ENCODE measurements at regions not wholly inside any gene's neighbourhood (a gene's known extent, or its start where the extent isn't known, plus 50 kb on each side); places are given as distances from the start of the nearest gene placed in this dataset.

DNA sequence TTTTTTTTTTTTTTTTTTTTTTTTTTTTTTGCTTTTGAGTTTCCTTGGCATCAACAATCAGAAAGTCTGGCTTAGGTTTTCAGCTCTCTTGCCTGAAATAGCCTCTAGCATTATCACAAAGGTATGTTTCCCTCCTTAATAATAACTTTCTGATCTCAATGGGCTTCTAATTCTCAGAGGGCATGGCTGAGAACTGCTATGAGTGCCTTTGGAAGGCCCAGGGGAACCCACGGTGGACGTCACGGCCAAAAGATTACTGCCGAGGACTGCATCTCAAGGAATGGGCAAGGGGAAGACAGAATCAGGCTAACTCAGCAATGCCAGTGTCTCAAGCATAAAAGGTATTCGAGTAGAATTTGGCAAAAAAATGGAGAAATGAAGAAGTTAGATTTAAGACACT, 73.2 kb upstream of the SLC14A2 start:
- H3K36me3 ChIP-seq (ENCODE audit: low read depth, low read length) = no peaks in the 10 kb centered on the region
- ChIA-PET CTCF (no interaction called here), POLR2A (ENCODE audit: unreplicated experiment) (no interaction called here)
- H2AFZ ChIP-seq (ENCODE audit: low read length) = no peak overlapping the region
- no peaks in the 10 kb centered on the region for H3K79me2 ChIP-seq (ENCODE audit: low read length)
- TF ChIP-seq CTCF (conservative IDR thresholded peaks at IDR 0.05; ENCODE audit: low read depth, low read length) = no peak
- TF ChIP-seq EZH2phosphoT487 (IDR thresholded peaks at IDR 0.05; ENCODE audit: borderline replicate concordance, low read length) = no peak
- no peak for TF ChIP-seq EZH2 (IDR thresholded peaks at IDR 0.05; ENCODE audit: low read length, unreplicated experiment)
- no peaks in the 10 kb centered on the region for H3K9me3 ChIP-seq (ENCODE audit: low read length)
- no peaks in the 10 kb centered on the region for H4K20me1 ChIP-seq (ENCODE audit: low read length)
- no peak overlapping the region for H3K9ac ChIP-seq (ENCODE audit: low read length)
- no peak overlapping the region for H3K27ac ChIP-seq (ENCODE audit: low read length)
- no peaks in the 10 kb centered on the region for H3K27me3 ChIP-seq (ENCODE audit: low read length)
- DNase-seq (no peak), ATAC-seq (no peak)
- H3K9me2 ChIP-seq (replicated peaks; ENCODE audit: low read length) = no peaks in the 10 kb centered on the region
- no peak overlapping the region for H3K4me3 ChIP-seq (ENCODE audit: low read length)
- no peaks in the 10 kb centered on the region for H3F3A ChIP-seq (ENCODE audit: low read length, unreplicated experiment)
- no peaks in the 10 kb centered on the region for H3K4me1 ChIP-seq (ENCODE audit: insufficient read depth, low read length)
- intact Hi-C loops (cut with micrococcal nuclease) = no loop called here
- no TSS peak for BruUV-seq (replicated peaks)
- H3K4me2 ChIP-seq (ENCODE audit: low read length) = no peak overlapping the region

GRCh38 chr18:45547910-45548309, 67.4 kb upstream of the SLC14A2 start:
- ATAC-seq (no peak), DNase-seq (no peak)
- no TSS peak for BruUV-seq (replicated peaks)
- Histone ChIP-seq H3K9me2 (replicated peaks; ENCODE audit: low read length) (no peaks in the 10 kb centered on the region), H3K4me1 (ENCODE audit: insufficient read depth, low read length) (no peaks in the 10 kb centered on the region), H2AFZ (ENCODE audit: low read length) (no peak overlapping the region), H3K79me2 (ENCODE audit: low read length) (no peaks in the 10 kb centered on the region), H3K27me3 (ENCODE audit: low read length) (no peaks in the 10 kb centered on the region), H3K9ac (ENCODE audit: low read length) (no peak overlapping the region), H3K4me3 (ENCODE audit: low read length) (no peak overlapping the region), H4K20me1 (ENCODE audit: low read length) (no peaks in the 10 kb centered on the region), H3K4me2 (ENCODE audit: low read length) (no peak overlapping the region), H3F3A (ENCODE audit: low read length, unreplicated experiment) (no peaks in the 10 kb centered on the region), H3K9me3 (ENCODE audit: low read length) (no peaks in the 10 kb centered on the region), H3K27ac (ENCODE audit: low read length) (no peak overlapping the region), H3K36me3 (ENCODE audit: low read depth, low read length) (no peaks in the 10 kb centered on the region)
- ChIA-PET CTCF (no interaction called here), POLR2A (ENCODE audit: unreplicated experiment) (no interaction called here)
- intact Hi-C loops (cut with micrococcal nuclease) = no loop called here
- TF ChIP-seq CTCF (conservative IDR thresholded peaks at IDR 0.05; ENCODE audit: low read depth, low read length) (no peak), EZH2phosphoT487 (IDR thresholded peaks at IDR 0.05; ENCODE audit: borderline replicate concordance, low read length) (no peak), EZH2 (IDR thresholded peaks at IDR 0.05; ENCODE audit: low read length, unreplicated experiment) (no peak)

DNA sequence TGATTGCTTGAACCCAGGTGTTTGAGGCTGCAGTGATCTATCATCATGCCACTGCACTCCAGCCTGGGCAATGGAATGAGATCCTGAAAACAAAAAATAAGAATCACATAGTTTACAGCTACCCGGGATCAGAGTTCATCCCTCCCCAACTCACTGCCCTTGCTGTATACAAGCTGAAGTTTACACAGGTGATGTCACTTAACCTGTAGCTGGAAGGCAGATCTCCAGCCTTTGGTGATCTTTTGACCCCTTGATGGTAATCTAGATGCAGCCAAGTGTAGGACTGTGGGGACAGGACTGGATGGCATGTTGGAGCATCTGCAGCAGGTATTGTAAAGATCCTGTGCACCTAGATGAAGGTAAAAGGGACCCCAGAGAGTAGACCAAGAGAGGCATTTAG, 66.7 kb upstream of the SLC14A2 start:
- CTCF ChIA-PET = no interaction called here
- Histone ChIP-seq H3K9me3 (ENCODE audit: low read length) (no peaks in the 10 kb centered on the region), H4K20me1 (ENCODE audit: low read length) (no peaks in the 10 kb centered on the region), H3K9ac (ENCODE audit: low read length) (no peak overlapping the region), H3K36me3 (ENCODE audit: low read depth, low read length) (no peaks in the 10 kb centered on the region), H3K27me3 (ENCODE audit: low read length) (no peaks in the 10 kb centered on the region), H3F3A (ENCODE audit: low read length, unreplicated experiment) (no peaks in the 10 kb centered on the region), H3K79me2 (ENCODE audit: low read length) (no peaks in the 10 kb centered on the region), H3K27ac (ENCODE audit: low read length) (no peak overlapping the region), H3K4me1 (ENCODE audit: insufficient read depth, low read length) (no peaks in the 10 kb centered on the region), H2AFZ (ENCODE audit: low read length) (no peak overlapping the region), H3K4me3 (ENCODE audit: low read length) (no peak overlapping the region), H3K9me2 (replicated peaks; ENCODE audit: low read length) (no peaks in the 10 kb centered on the region), H3K4me2 (ENCODE audit: low read length) (no peak overlapping the region)
- intact Hi-C loops (cut with micrococcal nuclease) = no loop called here
- DNase-seq = no peak
- no peak for ATAC-seq
- POLR2A ChIA-PET (ENCODE audit: unreplicated experiment) = no interaction called here
- BruUV-seq (replicated peaks) = no TSS peak
- TF ChIP-seq CTCF (conservative IDR thresholded peaks at IDR 0.05; ENCODE audit: low read depth, low read length) = no peak
- no peak for TF ChIP-seq EZH2phosphoT487 (IDR thresholded peaks at IDR 0.05; ENCODE audit: borderline replicate concordance, low read length)
- no peak for TF ChIP-seq EZH2 (IDR thresholded peaks at IDR 0.05; ENCODE audit: low read length, unreplicated experiment)

Data from PC-3 (cell line).